Hepatocyte (in vitro differentiated cells): ENCODE measurements at regions not wholly inside any gene's neighbourhood (a gene's known extent, or its start where the extent isn't known, plus 50 kb on each side); places are given as distances from the start of the nearest gene placed in this dataset.

Experiments used
- EZH2 ChIP-seq: fragments of 200-600 bp; sonication (generic); IDR thresholded peaks from 2 replicates; pipeline ENCODE4 v1.6.1; 2016; ENCODE audit warnings: antibody characterized with exemption, mild to moderate bottlenecking, borderline replicate concordance
- EZH2phosphoT487 ChIP-seq: fragments of 200-600 bp; sonication (generic); IDR thresholded peaks from one replicate; pipeline ENCODE4 v1.6.1; 2018; ENCODE audit warnings: antibody characterized with exemption, mild to moderate bottlenecking, low read depth, moderate library complexity; ENCODE audit not compliant: unreplicated experiment, severe bottlenecking
- TF ChIP-seq, protein P1 (sequence below): fragments of 200-600 bp; sonication (generic); IDR thresholded peaks from 2 replicates; pipeline ENCODE4 v1.5.1; 2016; ENCODE audit warnings: antibody characterized with exemption, mild to moderate bottlenecking; ENCODE audit not compliant: poor library complexity

DNA sequence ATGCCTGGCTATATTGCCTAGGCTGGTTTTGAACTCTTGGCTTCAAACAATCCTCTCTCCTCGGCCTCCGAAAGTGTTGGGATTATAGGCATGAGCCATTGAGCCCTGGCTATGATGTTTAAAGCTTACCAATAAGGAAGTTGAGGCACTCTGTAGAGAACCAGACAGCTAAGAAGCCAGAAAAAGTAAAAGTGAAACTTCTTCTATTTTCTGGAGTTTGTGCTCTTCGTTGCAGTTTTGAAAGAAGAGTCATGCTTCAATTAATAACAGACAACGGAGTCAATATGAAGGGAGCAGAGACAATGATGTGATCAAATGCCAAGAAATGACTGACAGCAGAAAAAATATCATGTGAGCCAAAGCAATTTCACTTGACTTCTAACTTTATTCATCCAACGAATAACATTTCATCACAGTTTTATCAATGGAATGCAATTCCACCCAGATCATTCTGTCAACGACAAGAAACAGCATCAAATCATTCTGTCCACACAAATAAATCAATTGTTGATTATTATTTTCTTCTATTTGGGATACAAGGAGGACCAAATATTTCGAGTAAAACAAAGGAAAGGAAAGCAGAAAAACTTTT is 175.5 kb upstream of the CELF4 start:
- TF ChIP-seq, protein P1, sequence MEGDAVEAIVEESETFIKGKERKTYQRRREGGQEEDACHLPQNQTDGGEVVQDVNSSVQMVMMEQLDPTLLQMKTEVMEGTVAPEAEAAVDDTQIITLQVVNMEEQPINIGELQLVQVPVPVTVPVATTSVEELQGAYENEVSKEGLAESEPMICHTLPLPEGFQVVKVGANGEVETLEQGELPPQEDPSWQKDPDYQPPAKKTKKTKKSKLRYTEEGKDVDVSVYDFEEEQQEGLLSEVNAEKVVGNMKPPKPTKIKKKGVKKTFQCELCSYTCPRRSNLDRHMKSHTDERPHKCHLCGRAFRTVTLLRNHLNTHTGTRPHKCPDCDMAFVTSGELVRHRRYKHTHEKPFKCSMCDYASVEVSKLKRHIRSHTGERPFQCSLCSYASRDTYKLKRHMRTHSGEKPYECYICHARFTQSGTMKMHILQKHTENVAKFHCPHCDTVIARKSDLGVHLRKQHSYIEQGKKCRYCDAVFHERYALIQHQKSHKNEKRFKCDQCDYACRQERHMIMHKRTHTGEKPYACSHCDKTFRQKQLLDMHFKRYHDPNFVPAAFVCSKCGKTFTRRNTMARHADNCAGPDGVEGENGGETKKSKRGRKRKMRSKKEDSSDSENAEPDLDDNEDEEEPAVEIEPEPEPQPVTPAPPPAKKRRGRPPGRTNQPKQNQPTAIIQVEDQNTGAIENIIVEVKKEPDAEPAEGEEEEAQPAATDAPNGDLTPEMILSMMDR = no peak
- TF ChIP-seq EZH2 = no peak
- TF ChIP-seq EZH2phosphoT487 = no peak
